GM21528 (cell line): ENCODE measurements at regions not wholly inside any gene's neighbourhood (a gene's known extent, or its start where the extent isn't known, plus 50 kb on each side); places are given as distances from the start of the nearest gene placed in this dataset.
A peak's percentile ranks its signal among the peaks of the same experiment; 100 is the strongest.

Source experiments
- ATAC-seq: cut with Tn5 transposase; IDR thresholded peaks from one replicate; pipeline ENCODE4 v1.9.1; 2021; ENCODE audit warnings: mild to moderate bottlenecking, moderate library complexity; ENCODE audit not compliant: unreplicated experiment, low FRiP score

DNA sequence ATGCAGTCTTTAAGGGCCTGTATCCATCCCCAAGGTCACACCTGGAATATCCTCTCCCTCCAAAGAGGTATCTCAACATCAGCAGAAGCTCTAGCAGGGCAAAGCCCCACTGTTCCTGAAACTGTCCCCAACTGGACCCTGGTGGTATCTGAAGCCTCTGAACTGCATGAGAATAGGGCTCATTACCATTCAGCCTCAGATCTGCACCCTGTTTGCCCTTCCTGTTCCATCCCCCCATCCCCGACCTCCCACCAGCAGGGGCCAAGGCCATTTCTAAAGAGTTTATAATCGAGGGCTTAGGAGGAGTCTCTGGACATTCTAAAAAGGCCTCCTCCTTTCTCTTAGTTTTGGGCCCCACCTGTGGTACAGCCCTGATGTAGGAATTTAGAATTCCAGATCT lies 74.0 kb upstream of the THY1 start:
- no peak for ATAC-seq

- ATAC-seq: no peak
These were observed 73.5 kb upstream of the THY1 start for GRCh38 chr11:119496469-119496868.

DNA sequence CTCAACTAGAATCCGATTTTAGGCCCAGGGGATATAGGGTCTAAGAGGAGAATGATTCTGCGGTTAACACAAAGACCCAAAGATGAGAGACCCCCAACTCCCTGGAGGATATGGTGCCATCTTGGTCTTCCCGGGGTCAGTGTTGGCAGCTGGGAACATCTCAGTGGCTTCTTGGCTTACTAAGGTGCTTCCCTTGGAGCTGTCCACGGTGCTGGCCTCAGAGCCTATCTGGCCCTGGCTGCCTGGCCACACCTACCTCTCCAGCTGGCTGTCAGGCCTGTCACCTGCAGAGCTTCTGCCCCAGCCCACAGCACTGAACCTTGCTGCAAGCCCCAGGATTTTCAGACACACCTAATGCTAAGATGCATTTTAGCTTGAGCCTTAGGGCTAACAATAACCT lies 70.7 kb upstream of the THY1 start:
- no peak for ATAC-seq

DNA sequence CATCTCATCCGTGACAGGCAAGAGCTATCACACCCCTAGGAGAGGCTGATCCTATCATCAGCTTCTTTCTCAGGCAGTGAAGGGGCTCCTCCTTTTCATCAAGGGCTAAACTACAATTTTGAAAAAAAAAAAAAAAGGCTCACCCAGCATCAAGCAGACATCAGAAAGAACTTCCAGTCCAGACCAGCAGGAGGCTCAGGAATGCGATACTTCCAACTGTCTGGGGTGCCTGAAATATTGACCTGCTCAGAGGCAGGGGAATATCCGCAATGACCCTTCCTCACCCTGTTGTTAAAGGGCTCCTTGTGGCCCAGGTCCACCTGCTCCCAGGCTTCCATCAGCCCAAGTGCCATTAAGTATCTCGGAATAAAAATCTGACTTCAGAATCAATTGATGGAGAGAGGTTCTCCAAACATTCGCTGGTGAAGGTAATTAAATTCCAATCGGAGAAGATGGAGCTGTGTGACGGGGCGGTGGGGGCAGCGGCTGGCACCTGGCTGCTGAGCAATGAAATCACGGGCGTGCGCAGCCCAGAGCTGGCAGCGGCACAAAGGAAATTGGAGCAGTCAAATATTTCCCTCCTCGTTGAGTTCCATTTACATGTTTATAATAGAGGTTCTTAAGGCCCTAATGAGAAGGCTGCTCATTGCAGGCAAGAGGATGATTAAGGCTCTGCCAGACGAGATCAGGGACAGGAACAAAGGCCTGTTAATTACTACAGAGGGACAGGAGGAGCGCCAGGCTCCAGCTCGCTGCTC lies 69.0 kb upstream of the THY1 start:
- ATAC-seq: no peak

DNA sequence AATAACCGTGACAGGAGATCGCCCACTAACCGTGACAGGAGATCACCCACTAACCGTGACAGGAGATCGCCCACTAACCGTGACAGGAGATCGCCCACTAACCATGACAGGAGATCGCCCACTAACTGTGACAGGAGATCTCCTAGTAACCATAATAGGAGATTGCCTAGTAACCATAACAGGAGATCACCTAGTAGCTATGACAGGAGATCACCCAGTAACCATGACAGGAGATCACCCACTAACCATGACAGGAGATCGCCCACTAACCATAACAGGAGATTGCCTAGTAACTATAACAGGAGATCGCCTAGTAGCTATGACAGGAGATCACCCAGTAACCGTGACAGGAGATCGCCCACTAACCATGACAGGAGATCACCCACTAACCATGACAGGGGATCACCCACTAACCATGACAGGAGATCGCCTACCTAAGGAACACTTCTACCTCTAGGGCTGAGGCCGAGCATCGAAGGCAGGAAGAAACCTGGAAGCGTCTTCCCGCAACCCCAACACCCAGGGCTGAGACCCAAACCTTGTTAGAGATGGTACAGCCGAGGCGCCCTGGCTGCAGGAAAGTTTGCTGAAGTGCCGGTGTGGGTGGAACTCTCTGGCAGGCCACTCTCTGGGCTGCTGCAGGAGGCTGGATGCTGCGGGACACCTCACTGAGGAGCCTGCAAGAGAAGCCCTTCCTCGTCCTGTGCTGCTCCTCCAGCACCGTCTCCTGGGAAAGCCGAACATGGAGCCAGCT lies 67.5 kb upstream of the THY1 start:
- no peak for ATAC-seq

DNA sequence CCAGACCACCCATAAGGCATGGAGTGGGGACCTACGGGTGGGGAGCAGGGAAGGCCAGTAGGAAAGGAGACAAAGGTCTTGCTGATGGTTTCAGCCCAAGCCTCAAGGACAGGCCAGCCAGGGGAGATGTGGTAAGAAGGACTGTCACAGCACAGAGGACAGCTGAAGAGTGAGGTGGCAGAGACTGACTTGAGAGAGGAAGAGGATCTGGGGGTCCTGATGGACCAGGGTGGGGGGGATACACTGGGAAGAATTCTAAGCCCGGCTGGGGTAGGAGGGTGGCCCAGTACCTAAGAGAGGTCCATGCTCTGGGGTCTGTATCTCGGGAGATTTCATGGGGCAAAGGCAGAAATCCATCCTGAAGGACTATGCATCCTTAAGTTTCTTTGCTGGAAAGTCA lies 66.1 kb upstream of the THY1 start:
- ATAC-seq: no peak

DNA sequence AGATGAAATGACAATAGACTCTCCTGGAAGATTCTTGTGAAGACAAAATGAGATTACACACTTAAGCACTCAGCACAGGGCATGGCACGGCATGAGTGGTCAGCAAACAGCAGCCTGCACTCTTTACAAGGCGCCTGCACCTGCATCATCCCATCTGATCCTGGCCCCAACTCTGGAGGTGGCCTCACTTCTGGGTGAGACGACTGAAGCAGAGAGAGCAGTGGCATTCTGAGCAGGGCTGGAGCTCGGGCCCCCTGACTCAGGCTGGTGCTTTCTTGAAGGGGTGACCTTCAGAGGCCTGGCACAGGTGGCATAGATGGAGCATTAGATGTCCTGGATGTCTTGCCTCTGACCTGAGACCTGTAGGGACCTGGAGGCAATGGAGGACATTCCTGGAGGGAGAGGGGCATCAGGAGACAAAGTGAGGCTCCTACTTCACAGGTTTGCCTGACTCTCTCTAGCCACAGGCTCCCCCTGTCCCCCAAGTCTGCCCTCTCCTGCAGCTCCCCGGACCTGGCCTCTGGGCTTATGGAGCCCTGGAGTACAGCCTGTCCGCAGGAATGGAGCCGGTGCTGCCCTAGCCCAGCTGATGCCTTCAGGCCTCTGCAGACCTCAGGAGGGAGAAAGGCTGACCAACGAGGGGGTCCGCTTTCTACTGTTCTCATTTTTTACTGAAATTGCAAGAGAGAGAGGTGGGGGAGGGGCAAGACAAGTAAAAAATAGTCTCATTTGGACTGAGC lies 65.5 kb upstream of the THY1 start:
- no peak for ATAC-seq

DNA sequence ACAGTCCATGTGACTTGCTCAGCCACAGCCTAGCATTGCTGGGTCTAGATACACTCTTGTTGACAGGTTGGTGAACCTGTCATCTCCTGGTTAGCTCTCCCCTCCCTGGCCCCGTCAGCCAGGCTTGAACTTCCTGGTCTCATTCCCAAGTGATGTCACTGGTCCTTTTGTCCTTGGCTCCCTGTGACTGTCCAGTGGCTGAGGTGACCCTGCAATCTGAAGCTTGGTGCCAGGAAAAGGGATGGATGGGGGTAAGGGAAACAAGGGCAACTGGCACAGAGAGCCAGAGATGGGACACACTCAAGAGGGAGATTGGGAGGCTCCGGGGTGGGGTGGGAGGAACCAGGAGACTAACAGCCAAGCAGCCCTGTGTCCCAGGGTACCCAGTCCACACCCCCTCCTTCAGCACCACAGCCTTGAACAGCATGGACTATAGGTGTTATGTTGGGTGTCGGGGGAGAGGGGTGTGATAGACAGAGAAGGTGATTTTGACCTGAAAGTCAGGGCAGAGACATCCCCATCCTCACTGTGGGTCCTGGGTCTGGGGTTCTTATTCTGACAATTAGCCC lies 63.8 kb upstream of the THY1 start:
- ATAC-seq: no peak

GRCh38 chr11:119486016-119486415 lies 63.0 kb upstream of the THY1 start:
- no peak for ATAC-seq

DNA sequence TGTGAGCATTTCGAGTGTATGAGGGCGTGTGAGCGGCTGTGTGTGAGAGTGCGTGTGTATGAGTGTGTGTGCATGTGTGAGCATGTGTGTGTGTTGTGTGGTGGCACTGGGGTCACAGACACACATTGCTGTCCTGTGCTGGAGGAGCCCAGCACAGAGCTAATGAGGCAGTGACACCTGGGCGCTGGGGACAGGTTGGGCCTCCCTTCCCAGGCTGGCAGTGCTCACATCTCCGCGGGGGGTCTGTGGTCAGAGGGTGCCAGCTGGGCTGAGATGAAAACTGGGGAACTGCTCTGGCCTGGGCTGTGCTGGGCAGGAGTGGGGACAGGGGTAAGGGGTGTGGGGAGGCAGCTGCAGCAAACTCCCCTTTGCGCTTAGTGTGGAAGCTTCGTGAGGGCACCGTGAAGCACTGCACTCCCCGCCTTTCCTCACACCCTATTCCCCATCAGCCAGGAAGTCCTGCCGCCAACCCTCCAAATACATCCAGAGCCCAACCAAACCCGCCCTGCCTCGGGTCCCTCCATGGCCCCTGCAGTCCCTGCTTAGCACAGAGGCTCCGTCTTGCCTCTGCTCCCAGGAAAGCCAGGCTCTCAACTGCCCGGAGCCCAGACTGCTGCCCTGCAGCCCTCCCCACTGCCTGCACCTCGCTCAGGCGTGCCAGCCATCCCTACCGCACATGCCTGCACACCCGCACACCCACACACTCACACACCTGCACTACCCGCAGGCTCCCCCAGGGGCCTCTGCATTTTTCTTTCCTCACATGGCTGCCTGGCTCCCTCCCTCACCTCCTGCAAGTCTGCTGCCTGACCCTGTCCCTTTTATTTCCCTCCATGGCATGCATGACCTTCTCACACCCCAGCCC lies 62.0 kb upstream of the THY1 start:
- ATAC-seq: no peak

DNA sequence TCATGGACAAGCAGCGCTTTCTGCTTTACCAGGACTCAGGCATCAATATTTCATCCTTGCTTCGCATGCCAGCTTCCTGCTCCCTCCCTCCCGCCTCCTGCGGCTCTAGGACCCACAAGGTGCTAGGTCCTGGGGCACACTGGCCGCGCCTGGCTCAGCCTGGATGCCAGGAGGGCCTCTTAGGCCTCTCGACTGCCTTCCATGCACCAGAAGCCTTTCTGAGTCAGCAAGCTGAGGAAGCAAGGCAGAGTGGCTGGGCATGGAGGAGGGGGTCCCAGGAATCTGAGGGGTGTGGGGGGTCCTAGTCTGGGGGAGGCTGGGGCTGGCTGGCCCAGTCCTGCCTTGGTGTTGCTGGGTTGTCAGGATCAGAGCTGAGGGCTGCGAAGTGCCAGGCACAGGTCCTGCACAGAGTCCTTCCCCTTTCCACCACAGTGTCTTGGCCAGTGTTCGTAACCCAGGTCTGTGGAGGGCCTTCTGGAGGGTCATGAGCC lies 61.0 kb upstream of the THY1 start:
- ATAC-seq: no peak

DNA sequence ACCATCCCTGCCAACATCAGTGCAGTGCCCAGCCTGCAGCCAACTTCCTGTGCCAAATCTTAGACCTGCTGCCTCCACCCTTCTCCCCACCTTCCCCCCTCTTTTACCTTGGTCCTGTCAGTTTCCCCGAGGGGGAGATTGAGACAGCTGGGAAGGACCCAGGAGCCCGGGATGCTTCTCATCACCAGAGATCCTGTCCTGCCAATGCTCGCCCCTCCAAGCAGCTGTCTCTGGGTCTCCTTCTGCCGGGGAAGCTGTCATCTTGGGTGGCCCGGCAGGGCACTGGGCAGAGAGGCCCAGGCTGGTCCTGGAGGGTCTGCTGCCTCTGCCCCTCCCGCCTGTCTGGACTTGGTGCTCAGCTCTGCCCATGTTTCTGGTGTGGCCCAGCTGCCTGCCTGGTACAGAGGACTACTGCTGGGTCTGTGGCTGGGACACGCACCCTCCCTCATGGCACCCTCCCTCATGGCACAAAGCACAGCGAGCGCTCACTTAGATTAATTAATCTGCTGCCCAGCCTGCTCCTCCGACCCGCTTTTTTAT lies 60.4 kb upstream of the THY1 start:
- no peak for ATAC-seq

DNA sequence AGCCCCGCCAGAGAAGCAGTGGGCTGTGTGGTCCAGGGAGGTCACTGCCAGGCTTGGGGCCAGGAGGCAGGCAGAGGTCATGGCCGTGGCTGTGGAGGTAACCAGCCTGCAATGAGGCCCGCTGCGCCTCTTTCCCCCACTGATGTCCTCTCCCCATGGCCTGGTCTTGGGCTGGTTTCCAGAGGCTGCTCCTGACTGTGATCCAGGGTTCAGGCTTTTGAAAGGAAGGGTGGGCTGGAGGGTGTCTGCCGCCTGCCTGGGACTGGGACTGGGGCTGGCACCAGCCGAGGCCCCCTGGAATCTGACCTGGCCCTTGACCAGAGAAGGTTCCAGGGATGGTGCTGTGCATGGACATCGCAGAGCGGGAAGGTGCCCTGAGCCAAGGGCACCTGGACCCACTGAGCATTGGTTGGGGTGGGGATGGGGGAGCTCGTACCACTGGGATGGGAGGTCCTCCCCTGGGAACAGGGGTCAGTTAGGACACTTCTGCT lies 59.6 kb upstream of the THY1 start:
- ATAC-seq: no peak

- no peak for ATAC-seq
These were observed 58.9 kb upstream of the THY1 start for GRCh38 chr11:119481667-119482400.

GRCh38 chr11:119481021-119481666 lies 58.2 kb upstream of the THY1 start:
- peak; percentile 53 for ATAC-seq

DNA sequence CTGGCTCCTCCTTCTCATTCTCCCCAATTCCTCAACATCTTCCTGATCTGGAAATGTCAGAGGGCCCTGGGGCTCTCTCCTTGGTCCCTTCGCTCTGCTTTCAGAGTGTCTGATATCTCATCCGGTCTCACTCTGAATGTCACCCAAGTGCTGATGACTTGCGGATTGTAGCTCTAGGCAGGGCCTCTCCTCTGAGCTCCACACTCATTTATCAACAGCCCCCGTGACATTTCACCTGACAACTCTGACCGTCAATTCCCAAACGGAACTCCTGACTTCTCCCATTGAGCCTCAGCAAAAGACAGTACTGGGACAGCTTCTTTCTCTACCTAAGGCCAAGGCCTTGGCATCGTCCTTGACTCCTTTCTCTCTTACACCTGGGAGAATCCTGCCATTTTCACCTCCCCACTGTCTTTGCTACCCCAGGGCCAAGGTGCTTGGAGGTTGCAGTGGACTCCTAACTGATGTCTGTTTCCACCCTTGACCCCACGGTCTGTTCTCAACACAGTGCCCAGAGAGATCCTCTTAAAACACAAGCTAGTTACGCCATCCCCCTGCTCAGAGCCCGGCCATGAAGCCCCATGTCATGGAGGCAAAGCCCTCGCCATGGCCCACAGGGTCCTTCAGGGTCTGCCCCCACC lies 57.5 kb upstream of the THY1 start:
- ATAC-seq: no peak

GRCh38 chr11:119479685-119480275 lies 56.8 kb upstream of the THY1 start:
- ATAC-seq: no peak
